ENCODE measurements at regions not wholly inside any gene's neighbourhood (a gene's known extent, or its start where the extent isn't known, plus 50 kb on each side); places are given as distances from the start of the nearest gene placed in this dataset.
"Not testable (repeated sequence)": the region's sequence is repeated elsewhere in the genome, so short reads cannot be mapped to it uniquely, and the experiment has no call there.

DNA sequence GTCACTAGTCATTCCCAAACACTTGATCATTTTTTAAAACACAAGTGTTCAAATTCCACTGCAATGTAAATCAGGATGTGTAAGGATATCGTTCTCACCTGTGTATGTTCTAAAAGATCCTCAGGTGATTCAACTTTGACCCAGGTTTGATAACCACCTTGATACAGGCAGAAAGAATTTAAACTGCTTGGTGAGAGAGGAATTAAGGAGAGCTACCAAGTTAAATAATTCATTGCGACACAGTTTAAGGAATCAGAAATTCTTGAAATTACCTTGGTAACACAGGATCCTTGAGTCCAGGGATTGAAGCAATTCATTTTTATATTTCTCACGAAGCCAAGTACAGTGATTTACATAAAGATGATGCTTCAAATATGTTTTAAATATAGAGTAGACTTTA is 80.7 kb upstream of the EHBP1 start:
- no peaks in the 10 kb centered on the region for H3K27me3 ChIP-seq
- TF ChIP-seq, protein P1, sequence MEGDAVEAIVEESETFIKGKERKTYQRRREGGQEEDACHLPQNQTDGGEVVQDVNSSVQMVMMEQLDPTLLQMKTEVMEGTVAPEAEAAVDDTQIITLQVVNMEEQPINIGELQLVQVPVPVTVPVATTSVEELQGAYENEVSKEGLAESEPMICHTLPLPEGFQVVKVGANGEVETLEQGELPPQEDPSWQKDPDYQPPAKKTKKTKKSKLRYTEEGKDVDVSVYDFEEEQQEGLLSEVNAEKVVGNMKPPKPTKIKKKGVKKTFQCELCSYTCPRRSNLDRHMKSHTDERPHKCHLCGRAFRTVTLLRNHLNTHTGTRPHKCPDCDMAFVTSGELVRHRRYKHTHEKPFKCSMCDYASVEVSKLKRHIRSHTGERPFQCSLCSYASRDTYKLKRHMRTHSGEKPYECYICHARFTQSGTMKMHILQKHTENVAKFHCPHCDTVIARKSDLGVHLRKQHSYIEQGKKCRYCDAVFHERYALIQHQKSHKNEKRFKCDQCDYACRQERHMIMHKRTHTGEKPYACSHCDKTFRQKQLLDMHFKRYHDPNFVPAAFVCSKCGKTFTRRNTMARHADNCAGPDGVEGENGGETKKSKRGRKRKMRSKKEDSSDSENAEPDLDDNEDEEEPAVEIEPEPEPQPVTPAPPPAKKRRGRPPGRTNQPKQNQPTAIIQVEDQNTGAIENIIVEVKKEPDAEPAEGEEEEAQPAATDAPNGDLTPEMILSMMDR (IDR thresholded peaks at IDR 0.05; ENCODE audit: low read depth, low read length): no peak
- H3K4me3 ChIP-seq: no peak overlapping the region
- no peaks in the 10 kb centered on the region for H3K36me3 ChIP-seq
- no peak overlapping the region for H3K27ac ChIP-seq
- DNase-seq (ENCODE audit: low read depth in 1 of 2, low spot score in 1 of 2): no peak
- no peaks in the 10 kb centered on the region for H3K9me3 ChIP-seq (ENCODE audit: low read depth)
- H3K4me1 ChIP-seq (ENCODE audit: low read depth): peaks cover 3% of the 10 kb centered on the region

DNA sequence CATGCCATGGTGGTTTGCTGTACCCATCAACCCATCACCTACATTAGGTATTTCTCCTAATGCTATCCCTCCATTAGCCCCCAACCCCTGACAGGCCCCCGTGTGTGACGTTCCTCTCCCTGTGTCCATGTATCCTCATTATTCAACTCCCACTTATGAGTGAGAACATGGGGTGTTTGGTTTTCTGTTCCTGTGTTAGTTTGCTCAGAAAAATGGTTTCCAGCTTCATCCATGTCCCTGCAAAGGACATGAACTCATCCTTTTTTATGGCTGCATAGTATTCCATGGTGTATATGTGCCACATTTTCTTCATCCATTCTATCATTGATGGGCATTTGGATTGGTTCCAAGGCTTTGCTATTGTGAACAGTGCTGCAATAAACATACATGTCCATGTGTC is 89.0 kb upstream of the EHBP1 start:
- not testable (repeated sequence) for H3K36me3 ChIP-seq; H3K4me3 ChIP-seq; H3K9me3 ChIP-seq (ENCODE audit: low read depth); DNase-seq (ENCODE audit: low read depth in 1 of 2, low spot score in 1 of 2); H3K27me3 ChIP-seq; H3K4me1 ChIP-seq (ENCODE audit: low read depth); H3K27ac ChIP-seq

DNA sequence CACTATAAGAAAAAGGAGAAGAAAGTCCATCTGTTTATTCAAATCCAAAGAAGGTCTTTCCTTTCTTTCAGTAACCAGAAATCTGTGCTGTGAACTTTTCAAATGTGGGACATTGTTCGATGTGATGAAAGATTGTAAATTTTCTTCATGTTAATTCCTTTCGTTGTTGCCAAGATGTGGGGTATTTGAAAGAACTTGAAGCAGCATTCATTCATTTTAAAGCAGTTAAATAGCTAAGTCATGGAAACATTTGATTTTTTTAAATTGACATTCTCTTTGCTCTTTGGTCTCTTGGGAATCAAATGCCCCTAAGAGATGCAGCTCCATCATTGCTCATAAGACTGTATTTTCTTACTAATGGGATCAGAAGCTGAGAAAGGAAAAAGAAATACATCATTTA is 93.7 kb upstream of the EHBP1 start:
- H3K27ac ChIP-seq: no peak overlapping the region
- DNase-seq (ENCODE audit: low read depth in 1 of 2, low spot score in 1 of 2): no peak
- no peak overlapping the region for H3K4me3 ChIP-seq
- H3K4me1 ChIP-seq (ENCODE audit: low read depth): no peaks in the 10 kb centered on the region
- H3K27me3 ChIP-seq: no peaks in the 10 kb centered on the region
- no peaks in the 10 kb centered on the region for H3K9me3 ChIP-seq (ENCODE audit: low read depth)
- no peaks in the 10 kb centered on the region for H3K36me3 ChIP-seq
- TF ChIP-seq, protein P1 (IDR thresholded peaks at IDR 0.05; ENCODE audit: low read depth, low read length): no peak

DNA sequence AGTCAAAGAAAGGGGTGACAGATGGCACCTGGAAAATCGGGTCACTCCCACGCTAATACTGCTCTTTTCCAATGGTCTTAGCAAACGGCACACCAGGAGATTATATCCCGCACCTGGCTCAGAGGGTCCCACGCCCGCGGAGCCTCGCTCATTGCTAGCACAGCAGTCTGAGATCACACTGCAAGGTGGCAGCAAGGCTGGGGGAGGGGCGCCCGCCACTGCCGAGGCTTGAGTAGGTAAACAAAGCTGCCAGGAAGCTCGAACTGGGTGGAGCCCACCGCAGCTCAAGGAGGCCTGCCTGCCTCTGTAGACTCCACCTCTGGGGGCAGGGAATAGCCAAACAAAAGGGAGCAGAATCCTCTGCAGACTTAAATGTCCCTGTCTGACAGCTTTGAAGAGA is 99.5 kb upstream of the TMEM17 start:
- H3K27ac ChIP-seq; H3K9me3 ChIP-seq (ENCODE audit: low read depth); H3K4me3 ChIP-seq; DNase-seq (ENCODE audit: low read depth in 1 of 2, low spot score in 1 of 2); H3K27me3 ChIP-seq; H3K36me3 ChIP-seq; H3K4me1 ChIP-seq (ENCODE audit: low read depth): not testable (repeated sequence)

DNA sequence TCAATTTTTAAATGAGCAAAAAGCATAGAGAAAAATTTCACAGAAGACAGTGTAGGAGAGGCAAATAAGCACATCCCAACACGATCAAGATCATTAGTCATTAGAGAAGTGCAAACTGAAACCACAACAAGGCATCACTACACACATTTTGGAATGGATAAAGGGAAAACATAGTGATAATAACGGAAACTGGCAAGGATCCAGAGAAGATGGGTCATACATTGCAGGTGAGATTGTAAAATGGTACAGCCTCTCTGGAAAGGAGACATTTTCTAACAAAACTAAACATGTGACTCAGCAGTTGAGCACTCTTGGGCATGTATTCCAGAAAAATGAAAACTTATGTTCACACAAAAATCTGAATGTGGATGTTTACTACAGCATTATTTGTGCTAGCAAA is 98.3 kb upstream of the TMEM17 start:
- TF ChIP-seq, protein P1 (IDR thresholded peaks at IDR 0.05; ENCODE audit: low read depth, low read length): no peak
- no peak for DNase-seq (ENCODE audit: low read depth in 1 of 2, low spot score in 1 of 2)
- Histone ChIP-seq H3K4me1 (ENCODE audit: low read depth) (no peaks in the 10 kb centered on the region), H3K9me3 (ENCODE audit: low read depth) (no peaks in the 10 kb centered on the region), H3K27ac (no peak overlapping the region), H3K27me3 (no peaks in the 10 kb centered on the region), H3K4me3 (no peak overlapping the region), H3K36me3 (no peaks in the 10 kb centered on the region)

DNA sequence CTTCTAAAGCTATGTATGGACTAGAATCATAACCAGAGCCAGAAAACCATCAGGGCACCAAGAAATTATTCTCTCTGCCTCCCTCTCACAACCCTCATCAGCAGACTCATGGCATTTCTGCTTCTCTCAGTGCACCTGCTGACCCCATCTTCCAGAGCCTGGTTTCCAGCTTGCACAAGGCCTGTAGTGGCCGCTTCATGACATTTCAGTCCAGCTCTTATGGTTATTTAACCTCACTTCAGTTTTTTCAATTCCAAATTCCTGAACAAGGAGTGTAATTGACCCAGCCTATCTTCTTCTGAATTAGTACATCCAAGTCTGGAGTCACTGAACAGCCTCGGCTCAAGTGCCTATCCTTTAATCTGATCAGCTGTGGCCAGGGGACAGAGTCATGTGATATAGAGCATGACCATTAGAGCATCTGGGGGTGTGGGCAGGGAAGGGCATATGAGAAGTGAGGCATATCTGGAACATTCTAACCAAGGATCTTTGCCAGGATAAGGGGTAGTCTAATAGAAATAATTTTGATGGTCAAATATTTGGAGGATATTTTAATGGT is 97.2 kb upstream of the TMEM17 start:
- Histone ChIP-seq H3K27me3 (no peaks in the 10 kb centered on the region), H3K4me1 (ENCODE audit: low read depth) (no peaks in the 10 kb centered on the region), H3K9me3 (ENCODE audit: low read depth) (no peaks in the 10 kb centered on the region), H3K27ac (no peak overlapping the region), H3K36me3 (no peaks in the 10 kb centered on the region), H3K4me3 (no peak overlapping the region)
- DNase-seq (ENCODE audit: low read depth in 1 of 2, low spot score in 1 of 2): no peak
- TF ChIP-seq, protein P1 (IDR thresholded peaks at IDR 0.05; ENCODE audit: low read depth, low read length): no peak

DNA sequence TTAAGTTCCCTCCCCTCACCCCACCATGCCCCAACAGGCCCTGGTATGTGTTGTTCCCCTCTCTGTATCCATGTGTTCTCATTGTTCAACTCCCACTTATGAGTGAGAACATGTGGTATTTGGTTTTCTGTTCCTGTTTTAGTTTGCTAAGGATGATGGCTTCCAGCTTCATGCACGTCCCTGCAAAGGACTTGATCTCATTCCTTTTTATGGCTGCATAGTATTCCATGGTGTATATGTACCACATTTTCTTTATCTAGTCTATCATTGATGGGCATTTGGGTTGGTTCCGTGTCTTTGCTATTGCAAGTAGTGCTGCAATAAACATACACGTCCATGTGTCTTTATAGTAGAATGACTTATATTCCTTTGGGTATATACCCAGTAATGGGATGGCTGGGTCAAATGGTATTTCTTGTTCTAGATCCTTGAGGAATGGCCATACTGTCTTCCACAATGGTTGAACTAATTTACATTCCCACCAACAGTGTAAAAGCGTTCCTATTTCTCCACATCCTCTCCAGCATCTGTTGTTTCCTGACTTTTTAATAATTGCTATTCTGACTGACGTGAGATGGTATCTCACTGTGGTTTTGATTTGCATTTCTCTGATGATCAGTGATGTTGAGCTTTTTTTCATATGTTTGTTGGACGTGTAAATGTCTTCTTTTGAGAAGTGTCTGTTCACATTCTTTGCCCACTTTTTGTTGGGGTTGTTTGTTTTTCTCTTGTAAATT is 93.8 kb upstream of the TMEM17 start:
- H3K9me3 ChIP-seq (ENCODE audit: low read depth); H3K36me3 ChIP-seq; H3K27ac ChIP-seq; H3K27me3 ChIP-seq; DNase-seq (ENCODE audit: low read depth in 1 of 2, low spot score in 1 of 2); H3K4me3 ChIP-seq; H3K4me1 ChIP-seq (ENCODE audit: low read depth): not testable (repeated sequence)

Measured in cardiac muscle cell (in vitro differentiated cells and primary cell).